ENCODE measurements at regions not wholly inside any gene's neighbourhood (a gene's known extent, or its start where the extent isn't known, plus 50 kb on each side); places are given as distances from the start of the nearest gene placed in this dataset.

DNA sequence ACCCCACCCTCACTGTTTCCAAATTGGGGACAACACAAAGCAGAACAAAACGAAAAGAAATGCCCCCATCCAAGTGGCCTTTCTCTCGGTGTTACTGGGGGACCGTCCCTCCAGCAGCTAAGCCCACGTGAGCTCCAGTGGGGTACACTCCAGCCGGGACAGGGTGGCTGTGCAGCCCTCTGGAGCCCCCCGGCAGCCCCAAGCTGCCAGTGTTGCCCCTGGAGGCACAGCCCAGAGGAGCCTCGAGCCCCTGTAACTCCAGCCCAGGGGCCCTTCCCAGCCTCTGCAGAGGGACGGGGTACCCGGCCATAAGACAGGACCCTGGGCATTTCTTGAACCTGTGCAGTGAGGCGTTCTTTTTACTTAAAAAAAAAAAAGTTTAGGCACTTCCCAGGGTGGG is 124.5 kb upstream of the KCTD7 start:
- no peak for TF ChIP-seq CTCF (IDR thresholded peaks at IDR 0.05)
- no peak for TF ChIP-seq EP300 (IDR thresholded peaks at IDR 0.05)
- TF ChIP-seq POLR2AphosphoS5 (IDR thresholded peaks at IDR 0.05): no peak
- no peak for TF ChIP-seq POLR2A (IDR thresholded peaks at IDR 0.05)
